ENCODE measurements at regions not wholly inside any gene's neighbourhood (a gene's known extent, or its start where the extent isn't known, plus 50 kb on each side); places are given as distances from the start of the nearest gene placed in this dataset.
A peak's percentile ranks its signal among the peaks of the same experiment; 100 is the strongest.

DNA sequence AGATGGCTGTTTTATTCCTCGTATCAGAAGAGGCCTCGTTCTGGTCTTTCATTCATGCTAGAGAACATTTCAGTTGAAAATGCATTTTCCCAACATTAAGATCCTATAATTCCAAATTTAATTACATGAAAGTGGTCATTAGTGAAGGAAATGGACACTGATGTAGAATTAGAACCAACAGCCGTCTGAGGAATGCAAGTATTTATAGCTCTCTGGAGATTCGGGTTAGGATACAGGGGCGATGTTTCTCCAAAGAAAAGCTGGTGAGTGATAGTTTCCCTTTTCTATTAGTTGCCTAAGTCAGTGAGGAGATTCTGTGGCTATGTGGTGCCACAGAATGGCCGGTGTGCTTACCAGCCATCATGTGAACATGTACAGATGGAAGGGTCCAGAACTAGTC is 109.0 kb upstream of the IL12A start:
- H3K27me3 ChIP-seq, result no peaks in the 10 kb centered on the region
- H3K9me3 ChIP-seq (replicated peaks in 1 of 3), result no peaks in the 10 kb centered on the region
- no peak overlapping the region for H3K4me3 ChIP-seq
- TF ChIP-seq CTCF (IDR thresholded peaks at IDR 0.05), result no peak
- no peaks in the 10 kb centered on the region for H3K36me3 ChIP-seq (replicated peaks in 1 of 2)
- 61 to 74% (median 64%) methylated on average over 6 of the region's 6 CpGs for WGBS, 4 donors
- intact Hi-C loops (cut with DNase I), result no loop called here
- H3K27ac ChIP-seq, result no peak overlapping the region
- DNase-seq, result no peak
- peaks cover 0 to 6% of the 10 kb centered on the region in 2 donors for H3K4me1 ChIP-seq (replicated peaks in 1 of 2)

DNA sequence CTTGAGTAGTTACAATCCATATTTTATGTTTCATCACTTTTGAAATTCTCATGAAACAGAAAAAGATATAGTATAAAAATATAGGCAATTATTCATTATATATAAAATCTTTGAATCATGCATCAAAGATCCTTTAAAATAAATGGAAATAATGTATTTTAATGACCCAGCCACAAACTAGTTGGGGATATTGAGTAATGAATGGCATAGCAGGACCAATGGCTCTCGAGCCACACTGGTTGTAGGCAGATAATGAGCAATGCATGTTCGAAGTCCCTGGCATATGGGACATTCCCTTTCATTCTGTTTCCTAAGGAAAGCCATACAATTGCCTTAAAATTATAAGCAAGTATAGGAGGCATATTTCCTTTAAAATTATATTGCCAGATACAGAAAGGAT is 107.4 kb upstream of the IL12A start:
- Histone ChIP-seq H3K27me3 (no peaks in the 10 kb centered on the region), H3K9me3 (replicated peaks in 1 of 3) (no peaks in the 10 kb centered on the region), H3K36me3 (replicated peaks in 1 of 2) (no peaks in the 10 kb centered on the region), H3K4me1 (replicated peaks in 1 of 2) (peaks cover 0 to 6% of the 10 kb centered on the region in 2 donors), H3K4me3 (no peak overlapping the region), H3K27ac (no peak overlapping the region)
- WGBS, 4 donors, result 79 to 89% (median 85%) methylated on average over 2 of the region's 2 CpGs
- TF ChIP-seq CTCF (IDR thresholded peaks at IDR 0.05) (no peak), POLR2A (IDR thresholded peaks at IDR 0.05) (no peak)
- no peak for DNase-seq
- intact Hi-C loops (cut with DNase I), result no loop called here

DNA sequence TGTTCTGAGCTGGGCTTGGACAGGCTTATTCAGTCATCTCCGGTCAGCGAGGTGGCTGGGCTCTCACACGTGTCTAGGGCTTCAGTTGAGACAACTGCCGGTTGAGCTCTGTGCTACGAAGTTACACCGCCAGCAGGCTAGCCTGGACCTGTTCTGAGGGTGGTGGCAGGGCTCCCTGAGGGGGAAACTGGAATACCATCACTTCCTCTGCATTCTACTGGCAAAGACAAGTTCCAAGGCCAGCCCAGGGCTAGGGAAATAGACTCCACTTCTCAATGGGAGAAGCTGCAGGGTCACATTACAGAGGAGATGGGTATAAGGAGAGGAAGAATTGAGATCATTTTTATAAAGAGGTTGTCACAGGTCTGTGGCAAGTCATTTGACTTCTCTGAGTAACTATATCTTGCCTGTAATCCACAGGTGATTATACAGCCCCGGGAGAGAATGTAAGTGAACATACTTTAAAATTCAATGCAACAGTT is 106.8 kb upstream of the IL12A start:
- DNase-seq, result peak in 1 of 7 donors; percentile 63
- no peak for TF ChIP-seq CTCF (IDR thresholded peaks at IDR 0.05)
- no peak for TF ChIP-seq POLR2A (IDR thresholded peaks at IDR 0.05)
- Histone ChIP-seq H3K4me1 (replicated peaks in 1 of 2) (peaks cover 0 to 6% of the 10 kb centered on the region in 2 donors), H3K36me3 (replicated peaks in 1 of 2) (no peaks in the 10 kb centered on the region), H3K9me3 (replicated peaks in 1 of 3) (no peaks in the 10 kb centered on the region), H3K27me3 (no peaks in the 10 kb centered on the region), H3K27ac (no peak overlapping the region), H3K4me3 (no peak overlapping the region)
- 70 to 80% (median 73%) methylated on average over 4 to 7 of the region's 7 CpGs for WGBS, 4 donors
- intact Hi-C loops (cut with DNase I), result no loop called here

DNA sequence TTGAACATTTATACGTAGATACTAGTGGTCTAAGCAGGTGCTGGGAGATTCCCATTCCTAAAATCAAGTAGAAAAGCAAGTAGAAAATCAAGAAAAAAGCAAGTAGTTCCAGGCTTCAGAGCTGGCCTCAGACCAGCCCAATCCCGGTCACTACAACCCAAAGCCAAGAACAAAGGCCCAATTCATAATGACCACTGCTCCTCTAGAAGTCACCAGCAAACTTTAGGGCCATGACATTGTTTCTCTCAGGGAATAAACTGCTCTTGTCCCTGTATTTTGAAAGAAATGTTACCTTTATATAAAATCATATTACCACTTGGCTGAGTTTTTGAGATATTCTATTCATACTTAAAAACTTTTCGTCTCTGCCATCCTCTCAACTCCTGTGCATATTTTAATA is 106.3 kb upstream of the IL12A start:
- DNase-seq, result no peak
- H3K27me3 ChIP-seq, result no peaks in the 10 kb centered on the region
- no peaks in the 10 kb centered on the region for H3K36me3 ChIP-seq (replicated peaks in 1 of 2)
- TF ChIP-seq CTCF (IDR thresholded peaks at IDR 0.05) (no peak), POLR2A (IDR thresholded peaks at IDR 0.05) (no peak)
- WGBS, 4 donors, result 78 to 93% (median 86%) methylated on average over 3 of the region's 3 CpGs
- no peak overlapping the region for H3K27ac ChIP-seq
- H3K9me3 ChIP-seq (replicated peaks in 1 of 3), result no peaks in the 10 kb centered on the region
- H3K4me1 ChIP-seq (replicated peaks in 1 of 2), result peaks cover 0 to 9% of the 10 kb centered on the region in 2 donors
- no peak overlapping the region for H3K4me3 ChIP-seq
- intact Hi-C loops (cut with DNase I), result no loop called here

Measured in adrenal gland (tissue), 9 donors.